ENCODE measurements at regions not wholly inside any gene's neighbourhood (a gene's known extent, or its start where the extent isn't known, plus 50 kb on each side); places are given as distances from the start of the nearest gene placed in this dataset.
"Not testable (repeated sequence)": the region's sequence is repeated elsewhere in the genome, so short reads cannot be mapped to it uniquely, and the experiment has no call there.

DNA sequence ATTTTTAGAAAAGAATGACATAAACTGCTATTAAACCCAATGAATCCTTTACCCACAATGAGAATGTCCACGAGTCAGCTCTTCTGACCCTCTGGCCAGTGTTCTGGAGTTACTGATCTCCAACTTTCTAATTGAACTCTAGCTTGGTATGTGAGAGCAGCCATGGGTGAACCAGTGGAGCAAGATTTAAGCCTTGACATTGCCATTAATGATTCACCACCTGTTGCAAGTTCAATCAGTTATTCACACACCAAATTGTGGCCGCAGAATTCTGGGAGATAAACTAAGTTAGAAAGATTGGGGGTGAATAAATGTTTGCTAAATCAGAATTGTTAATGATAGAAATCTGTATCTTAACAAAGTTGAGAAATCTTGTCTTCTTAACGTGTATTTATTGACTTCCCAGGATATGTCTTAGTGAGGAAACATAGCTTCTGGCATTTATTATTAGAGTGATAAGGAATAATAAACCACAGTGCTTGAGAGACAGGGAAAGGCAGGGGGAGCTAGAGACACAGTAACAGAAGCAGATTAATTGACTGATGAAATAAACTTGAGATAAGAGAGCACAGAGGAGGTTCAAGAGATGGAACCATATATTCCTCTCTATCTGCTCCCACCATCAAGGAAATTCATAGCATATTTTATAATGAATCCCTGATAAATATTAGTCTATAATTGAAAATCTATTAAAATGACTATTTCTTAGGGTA is 96.0 kb upstream of the AGAP9 start:
- not testable (repeated sequence) for DNase-seq

DNA sequence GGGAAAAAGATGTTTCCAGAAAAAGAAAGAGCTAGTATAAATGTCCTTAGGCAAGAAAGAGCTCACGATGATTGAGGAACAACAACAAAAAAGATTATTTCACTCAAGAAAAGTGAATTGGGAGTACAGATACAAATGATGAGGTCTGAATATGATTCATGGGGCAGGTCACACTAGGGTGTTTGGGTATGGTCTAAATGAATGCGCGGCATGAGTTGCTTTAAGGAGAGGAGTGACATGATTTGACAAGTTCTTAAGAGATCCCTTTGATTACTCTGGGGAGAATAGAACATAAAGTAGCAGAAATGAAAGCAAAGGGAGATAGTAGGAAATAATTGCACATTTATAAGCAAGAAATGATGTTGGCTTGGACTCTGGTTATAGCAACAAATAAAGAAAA is 85.9 kb upstream of the AGAP9 start:
- not testable (repeated sequence) for DNase-seq

- DNase-seq = not testable (repeated sequence)
Observed at GRCh38 chr10:47605791-47606773, 82.6 kb upstream of the AGAP9 start.

- not testable (repeated sequence) for DNase-seq
Observed at GRCh38 chr10:47600604-47601003, 77.2 kb upstream of the AGAP9 start.

GRCh38 chr10:47600127-47600526 is 76.7 kb upstream of the AGAP9 start:
- DNase-seq = not testable (repeated sequence)

- not testable (repeated sequence) for DNase-seq
Observed at GRCh38 chr10:47599657-47600056, 76.2 kb upstream of the AGAP9 start.

GRCh38 chr10:47593805-47594204 is 70.4 kb upstream of the AGAP9 start:
- not testable (repeated sequence) for DNase-seq

DNA sequence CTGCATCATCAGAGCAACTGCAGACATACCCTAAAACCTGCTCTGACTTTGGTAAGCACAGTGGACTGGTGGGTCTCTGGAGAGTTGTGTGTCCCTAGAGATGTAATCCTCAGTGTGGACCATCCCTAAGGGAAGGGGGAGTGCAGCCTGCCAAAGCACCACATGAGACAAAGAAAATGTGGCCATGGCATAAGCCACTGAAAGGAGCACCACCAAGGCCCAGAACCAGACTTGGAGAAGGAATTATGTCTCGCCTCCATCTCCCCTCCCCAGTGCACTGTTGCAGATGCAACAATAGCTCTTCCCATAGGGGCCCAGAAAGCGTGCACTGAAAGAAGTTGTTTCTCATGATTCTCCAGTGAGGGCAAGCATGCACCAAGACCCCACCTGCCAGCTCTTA is 69.7 kb upstream of the AGAP9 start:
- not testable (repeated sequence) for DNase-seq

GRCh38 chr10:47590956-47591355 is 67.5 kb upstream of the AGAP9 start:
- not testable (repeated sequence) for DNase-seq

DNA sequence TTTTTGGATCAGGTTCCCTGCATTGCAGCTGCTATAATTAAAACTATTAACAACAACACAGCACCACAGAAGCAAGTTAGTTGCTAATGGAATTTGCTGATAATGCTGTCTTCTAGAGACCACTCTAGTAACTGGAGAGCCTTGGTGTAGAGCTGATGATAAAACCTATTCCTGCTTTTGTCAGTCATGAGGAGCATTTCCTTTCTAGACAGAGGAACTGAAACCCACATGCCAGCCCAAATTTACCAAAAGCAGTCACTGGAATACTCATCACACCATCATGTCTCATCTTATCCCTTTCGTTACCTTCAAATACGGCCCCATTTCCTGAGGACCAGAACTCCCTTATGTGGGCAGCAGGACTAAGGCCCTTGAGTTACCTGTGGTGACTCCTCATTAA is 67.1 kb upstream of the AGAP9 start:
- DNase-seq = not testable (repeated sequence)

- DNase-seq = not testable (repeated sequence)
Observed at GRCh38 chr10:47582051-47582450, 58.6 kb upstream of the AGAP9 start.

DNA sequence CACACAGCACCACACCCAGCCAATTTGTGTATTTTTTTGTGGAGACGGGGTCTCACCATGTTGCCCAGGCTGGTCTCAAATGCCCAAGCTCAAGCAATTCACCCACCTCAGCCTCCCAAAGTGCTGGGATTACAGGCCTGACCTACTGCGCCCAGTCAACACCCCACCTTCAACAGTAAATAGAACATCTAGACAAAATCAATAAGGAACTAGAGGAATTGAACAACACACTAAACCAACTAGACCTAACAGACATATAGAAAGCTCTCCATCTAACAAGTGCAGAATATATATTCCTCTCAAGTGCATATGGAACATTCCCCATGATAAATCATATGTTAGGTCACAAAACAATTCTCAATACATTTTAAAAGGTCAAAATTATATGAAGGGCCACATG is 56.6 kb upstream of the AGAP9 start:
- not testable (repeated sequence) for DNase-seq

DNA sequence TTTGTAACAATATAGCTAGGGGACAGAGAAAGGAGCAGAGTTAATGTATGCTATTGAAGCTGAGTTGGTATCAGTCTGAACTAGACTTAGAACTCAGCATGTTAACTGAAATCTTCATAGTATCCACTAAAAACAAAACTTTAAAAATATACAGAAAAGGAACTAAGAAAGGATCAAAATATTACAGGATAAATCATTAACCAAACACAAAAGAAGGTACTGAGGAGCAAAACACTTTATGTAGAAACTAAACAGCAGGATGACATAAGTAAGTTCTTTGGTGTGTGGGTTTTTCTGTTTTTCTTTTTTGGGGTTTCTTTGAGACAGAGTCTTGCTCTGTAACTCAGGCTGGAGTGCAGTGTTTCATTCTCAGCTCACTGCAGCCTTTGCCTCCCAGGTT is 55.1 kb upstream of the AGAP9 start:
- DNase-seq = not testable (repeated sequence)

Measured in CD4-positive, alpha-beta T cell treated with Interleukin-17A for 1 hour (primary cell).